A673 (cell line): ENCODE measurements at regions not wholly inside any gene's neighbourhood (a gene's known extent, or its start where the extent isn't known, plus 50 kb on each side); places are given as distances from the start of the nearest gene placed in this dataset.

Experiments
- BruUV-seq: library from RNA; stranded (reverse); fragments of 400-500 nt; replicated peaks from 2 replicates; lab custom pipeline; 2021; lab: Mats Ljungman, UMichigan
- CTCF ChIA-PET: fragments of 300-600 bp; sonication (Branson Sonifier 250); formaldehyde crosslinking; loops from one replicate; lab custom pipeline; 2022; ENCODE audit warnings: antibody characterized with exemption; lab: Charles Lee
- POLR2A ChIA-PET: fragments of 300-600 bp; sonication (Branson Sonifier 250); formaldehyde crosslinking; loops from one replicate; lab custom pipeline; 2022; ENCODE audit warnings: antibody characterized with exemption; ENCODE audit not compliant: low non-redundant PET; lab: Charles Lee
- DNase-seq: peaks from one replicate; pipeline ENCODE4 v3.0.0-alpha.2; 2015; ENCODE audit warnings: low spot score
- H3K27ac ChIP-seq: fragments of 200-600 bp; sonication (generic); 2 replicates; pipeline ENCODE4 v1.5.1; 2016; ENCODE audit warnings: mixed run types, low read depth, mild to moderate bottlenecking, mixed read lengths, antibody characterized with exemption, low read length; ENCODE audit not compliant: poor library complexity, severe bottlenecking
- H3K27me3 ChIP-seq: fragments of 200-600 bp; sonication (generic); replicated peaks from 2 replicates; pipeline ENCODE4 v1.6.1; 2017; ENCODE audit warnings: mixed run types, low read depth, mild to moderate bottlenecking, mixed read lengths, antibody characterized with exemption, low read length; ENCODE audit not compliant: insufficient read depth, poor library complexity
- H3K36me3 ChIP-seq: fragments of 200-600 bp; sonication (generic); 2 replicates; pipeline ENCODE4 v1.6.1; 2016; ENCODE audit warnings: mixed run types, mild to moderate bottlenecking, mixed read lengths, antibody characterized with exemption, low read length; ENCODE audit not compliant: insufficient read depth, poor library complexity, severe bottlenecking
- H3K4me1 ChIP-seq: fragments of 200-600 bp; sonication (generic); 2 replicates; pipeline ENCODE4 v1.6.1; 2017; ENCODE audit warnings: mixed run types, mild to moderate bottlenecking, mixed read lengths, antibody characterized with exemption, low read length; ENCODE audit not compliant: insufficient read depth, poor library complexity, severe bottlenecking
- H3K4me3 ChIP-seq: fragments of 200-600 bp; sonication (generic); 2 replicates; pipeline ENCODE4 v1.5.1; 2016; ENCODE audit warnings: low read depth, mixed run types, mild to moderate bottlenecking, mixed read lengths, low read length; ENCODE audit not compliant: poor library complexity, severe bottlenecking
- H3K9me3 ChIP-seq: fragments of 200-600 bp; sonication (generic); 2 replicates; pipeline ENCODE4 v1.6.1; 2016; ENCODE audit warnings: mixed run types, low read depth, mild to moderate bottlenecking, mixed read lengths, antibody characterized with exemption, low read length; ENCODE audit not compliant: poor library complexity, severe bottlenecking
- EZH2 ChIP-seq: fragments of 200-600 bp; sonication (generic); IDR thresholded peaks from 2 replicates; pipeline ENCODE4 v1.6.1; 2017; ENCODE audit warnings: borderline replicate concordance, low read depth, mild to moderate bottlenecking, mixed read lengths, antibody characterized with exemption, low read length; ENCODE audit not compliant: poor library complexity, severe bottlenecking
- intact Hi-C: fragments of 100-400 bp; cut with micrococcal nuclease; formaldehyde crosslinking; loops from one replicate; pipeline ENCODE4 v1.10.0; 2022; ENCODE audit not compliant: unreplicated experiment
- TF ChIP-seq, protein P1 (sequence below): fragments of 300-800, 200-600 bp; sonication (generic); conservative IDR thresholded peaks from 2 replicates; pipeline ENCODE4 v1.5.1; 2017; ENCODE audit warnings: low read depth, mild to moderate bottlenecking, antibody characterized with exemption, low read length, moderate library complexity, mixed read lengths

- Histone ChIP-seq H3K27ac (no peak overlapping the region), H3K36me3 (no peaks in the 10 kb centered on the region), H3K4me1 (no peaks in the 10 kb centered on the region), H3K4me3 (no peak overlapping the region), H3K27me3 (no peaks in the 10 kb centered on the region), H3K9me3 (no peaks in the 10 kb centered on the region)
- ChIA-PET CTCF (no interaction called here), POLR2A (no interaction called here)
- intact Hi-C loops, result no loop called here
- BruUV-seq, result no TSS peak
- TF ChIP-seq EZH2, result no peak
- TF ChIP-seq, protein P1, sequence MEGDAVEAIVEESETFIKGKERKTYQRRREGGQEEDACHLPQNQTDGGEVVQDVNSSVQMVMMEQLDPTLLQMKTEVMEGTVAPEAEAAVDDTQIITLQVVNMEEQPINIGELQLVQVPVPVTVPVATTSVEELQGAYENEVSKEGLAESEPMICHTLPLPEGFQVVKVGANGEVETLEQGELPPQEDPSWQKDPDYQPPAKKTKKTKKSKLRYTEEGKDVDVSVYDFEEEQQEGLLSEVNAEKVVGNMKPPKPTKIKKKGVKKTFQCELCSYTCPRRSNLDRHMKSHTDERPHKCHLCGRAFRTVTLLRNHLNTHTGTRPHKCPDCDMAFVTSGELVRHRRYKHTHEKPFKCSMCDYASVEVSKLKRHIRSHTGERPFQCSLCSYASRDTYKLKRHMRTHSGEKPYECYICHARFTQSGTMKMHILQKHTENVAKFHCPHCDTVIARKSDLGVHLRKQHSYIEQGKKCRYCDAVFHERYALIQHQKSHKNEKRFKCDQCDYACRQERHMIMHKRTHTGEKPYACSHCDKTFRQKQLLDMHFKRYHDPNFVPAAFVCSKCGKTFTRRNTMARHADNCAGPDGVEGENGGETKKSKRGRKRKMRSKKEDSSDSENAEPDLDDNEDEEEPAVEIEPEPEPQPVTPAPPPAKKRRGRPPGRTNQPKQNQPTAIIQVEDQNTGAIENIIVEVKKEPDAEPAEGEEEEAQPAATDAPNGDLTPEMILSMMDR, result no peak
- no peak for DNase-seq
Observed at GRCh38 chr11:115580927-115581680, 76.9 kb upstream of the CADM1 start.

- DNase-seq, result no peak
- TF ChIP-seq EZH2, result no peak
- TF ChIP-seq, protein P1, result no peak
- no TSS peak for BruUV-seq
- H3K4me1 ChIP-seq, result no peaks in the 10 kb centered on the region
- no peaks in the 10 kb centered on the region for H3K9me3 ChIP-seq
- no peak overlapping the region for H3K27ac ChIP-seq
- H3K27me3 ChIP-seq, result no peaks in the 10 kb centered on the region
- CTCF ChIA-PET, result no interaction called here
- POLR2A ChIA-PET, result no interaction called here
- H3K36me3 ChIP-seq, result no peaks in the 10 kb centered on the region
- no peak overlapping the region for H3K4me3 ChIP-seq
- intact Hi-C loops, result no loop called here
Observed at GRCh38 chr11:115580416-115580815, 76.2 kb upstream of the CADM1 start.

DNA sequence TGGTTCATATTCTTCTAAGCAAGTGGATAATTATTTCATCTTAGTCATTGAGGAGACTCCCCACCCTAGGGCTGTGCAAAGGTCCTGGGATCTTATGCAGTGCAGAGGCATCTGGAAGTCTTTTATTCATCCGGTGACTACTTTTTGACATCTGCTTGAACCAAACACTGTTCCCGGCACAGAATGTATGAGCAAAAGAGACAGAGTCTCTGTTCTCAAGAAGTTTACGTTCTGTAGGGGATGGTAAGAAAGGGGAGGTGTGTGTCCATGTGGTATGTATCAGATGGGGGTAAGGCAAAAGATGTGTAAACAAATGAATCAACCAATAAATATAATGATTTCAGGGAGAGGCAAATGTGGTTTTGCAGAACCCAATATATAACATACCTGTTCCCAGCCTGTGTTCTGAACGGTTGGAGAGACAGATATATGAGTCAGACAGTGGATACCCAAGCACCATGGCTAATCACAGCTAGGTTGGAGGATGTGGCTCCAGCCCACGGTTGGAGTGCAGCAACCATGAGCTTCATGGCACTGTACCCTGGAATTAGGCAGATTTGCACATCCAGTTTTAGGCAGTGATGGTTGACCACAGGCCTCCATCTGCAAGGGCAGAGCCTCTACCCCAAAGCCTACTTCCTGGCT, 75.1 kb upstream of the CADM1 start:
- DNase-seq, result no peak

More for the DNA sequence above, 75.1 kb upstream of the CADM1 start:
- TF ChIP-seq, protein P1, result no peak
- no peak for TF ChIP-seq EZH2
- BruUV-seq, result no TSS peak
- no peak overlapping the region for H3K27ac ChIP-seq
- no peaks in the 10 kb centered on the region for H3K36me3 ChIP-seq
- H3K9me3 ChIP-seq, result no peaks in the 10 kb centered on the region
- no peak overlapping the region for H3K4me3 ChIP-seq
- no peaks in the 10 kb centered on the region for H3K4me1 ChIP-seq
- intact Hi-C loops, result no loop called here
- no peaks in the 10 kb centered on the region for H3K27me3 ChIP-seq
- ChIA-PET CTCF (no interaction called here), POLR2A (no interaction called here)
